Suprapubic skin (tissue), 4 donors: ENCODE measurements at regions not wholly inside any gene's neighbourhood (a gene's known extent, or its start where the extent isn't known, plus 50 kb on each side); places are given as distances from the start of the nearest gene placed in this dataset.

ENCODE experiments used
- DNase-seq, 2 donors: peaks; one replicate each; pipeline ENCODE4 v3.0.0-alpha.2; 2019; ENCODE audit warnings: low spot score in 2 of 2
- H3K27ac ChIP-seq: fragments of 200-600 bp; sonication (generic); one replicate; pipeline ENCODE4 v1.5.1; 2019
- H3K27me3 ChIP-seq: fragments of 200-600 bp; sonication (generic); one replicate; pipeline ENCODE4 v1.5.1; 2019
- H3K36me3 ChIP-seq: fragments of 200-600 bp; sonication (generic); one replicate; pipeline ENCODE4 v1.5.1; 2019
- H3K4me1 ChIP-seq: fragments of 200-600 bp; sonication (generic); one replicate; pipeline ENCODE4 v1.5.1; 2019
- H3K4me3 ChIP-seq: fragments of 200-600 bp; sonication (generic); one replicate; pipeline ENCODE4 v1.5.1; 2019; ENCODE audit warnings: mild to moderate bottlenecking
- H3K9me3 ChIP-seq: fragments of 200-600 bp; sonication (generic); one replicate; pipeline ENCODE4 v1.5.1; 2019
- EP300 ChIP-seq: sonication (generic); formaldehyde crosslinking; IDR thresholded peaks from one replicate; pipeline ENCODE4 v1.6.1; 2017; ENCODE audit warnings: antibody characterized with exemption
- POLR2A ChIP-seq, 2 donors: fragments of 450-650 bp; IDR thresholded peaks; one replicate each; pipeline ENCODE4 v1.6.1; 2017; ENCODE audit warnings: antibody characterized with exemption in 2 of 2, mild to moderate bottlenecking in 2 of 2, moderate library complexity in 2 of 2
- POLR2AphosphoS5 ChIP-seq, 3 donors: sonication (generic); formaldehyde crosslinking; IDR thresholded peaks; one replicate each; pipeline ENCODE4 v1.6.1; 2017; ENCODE audit warnings: antibody characterized with exemption in 3 of 3
- WGBS: methylation state at CpG from one replicate; pipeline ENCODE4 v1.1.5; 2018; 5-methylcytosine and 5-hydroxymethylcytosine counted together
- TF ChIP-seq, protein P1 (sequence below), 2 donors: fragments of 200-600 bp in 1 of 2; fragments of 450-650 bp in 1 of 2; sonication (generic) in 1 of 2; IDR thresholded peaks; one replicate each; pipeline ENCODE4 v1.5.1; 2016 to 2019; ENCODE audit warnings: antibody characterized with exemption in 2 of 2, mild to moderate bottlenecking in 1 of 2, moderate library complexity in 1 of 2

DNA sequence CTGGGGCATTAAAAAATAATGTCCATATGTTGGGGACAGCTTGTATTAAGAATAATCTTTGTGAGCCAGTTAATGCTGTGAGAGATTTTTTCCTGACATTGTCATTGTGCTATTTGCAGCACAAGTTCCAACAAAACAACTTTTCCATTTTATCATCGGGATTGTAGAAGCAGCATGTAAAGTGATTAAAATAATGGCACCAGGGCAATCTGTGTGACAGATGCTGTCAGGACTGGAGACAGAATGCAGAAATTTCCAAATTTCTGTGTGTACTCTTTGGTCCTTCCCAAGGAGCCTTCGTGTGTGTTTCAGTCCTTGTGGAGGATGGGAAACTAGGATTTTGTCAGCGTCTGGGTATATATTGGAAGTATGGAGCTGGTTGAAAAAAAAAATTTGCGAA lies 101.5 kb upstream of the LIMCH1 start:
- Histone ChIP-seq H3K27me3 (no peaks in the 10 kb centered on the region), H3K4me1 (peaks cover 25% of the 10 kb centered on the region), H3K4me3 (no peak overlapping the region), H3K36me3 (no peaks in the 10 kb centered on the region), H3K9me3 (no peaks in the 10 kb centered on the region), H3K27ac (no peak overlapping the region)
- WGBS, result 64% methylated on average over 4 of the region's 4 CpGs
- TF ChIP-seq, protein P1, sequence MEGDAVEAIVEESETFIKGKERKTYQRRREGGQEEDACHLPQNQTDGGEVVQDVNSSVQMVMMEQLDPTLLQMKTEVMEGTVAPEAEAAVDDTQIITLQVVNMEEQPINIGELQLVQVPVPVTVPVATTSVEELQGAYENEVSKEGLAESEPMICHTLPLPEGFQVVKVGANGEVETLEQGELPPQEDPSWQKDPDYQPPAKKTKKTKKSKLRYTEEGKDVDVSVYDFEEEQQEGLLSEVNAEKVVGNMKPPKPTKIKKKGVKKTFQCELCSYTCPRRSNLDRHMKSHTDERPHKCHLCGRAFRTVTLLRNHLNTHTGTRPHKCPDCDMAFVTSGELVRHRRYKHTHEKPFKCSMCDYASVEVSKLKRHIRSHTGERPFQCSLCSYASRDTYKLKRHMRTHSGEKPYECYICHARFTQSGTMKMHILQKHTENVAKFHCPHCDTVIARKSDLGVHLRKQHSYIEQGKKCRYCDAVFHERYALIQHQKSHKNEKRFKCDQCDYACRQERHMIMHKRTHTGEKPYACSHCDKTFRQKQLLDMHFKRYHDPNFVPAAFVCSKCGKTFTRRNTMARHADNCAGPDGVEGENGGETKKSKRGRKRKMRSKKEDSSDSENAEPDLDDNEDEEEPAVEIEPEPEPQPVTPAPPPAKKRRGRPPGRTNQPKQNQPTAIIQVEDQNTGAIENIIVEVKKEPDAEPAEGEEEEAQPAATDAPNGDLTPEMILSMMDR (IDR thresholded peaks at IDR 0.05), result no peak
- no peak for TF ChIP-seq POLR2A (IDR thresholded peaks at IDR 0.05)
- no peak for TF ChIP-seq POLR2AphosphoS5 (IDR thresholded peaks at IDR 0.05)
- TF ChIP-seq EP300, result no peak
- DNase-seq, result no peak

DNA sequence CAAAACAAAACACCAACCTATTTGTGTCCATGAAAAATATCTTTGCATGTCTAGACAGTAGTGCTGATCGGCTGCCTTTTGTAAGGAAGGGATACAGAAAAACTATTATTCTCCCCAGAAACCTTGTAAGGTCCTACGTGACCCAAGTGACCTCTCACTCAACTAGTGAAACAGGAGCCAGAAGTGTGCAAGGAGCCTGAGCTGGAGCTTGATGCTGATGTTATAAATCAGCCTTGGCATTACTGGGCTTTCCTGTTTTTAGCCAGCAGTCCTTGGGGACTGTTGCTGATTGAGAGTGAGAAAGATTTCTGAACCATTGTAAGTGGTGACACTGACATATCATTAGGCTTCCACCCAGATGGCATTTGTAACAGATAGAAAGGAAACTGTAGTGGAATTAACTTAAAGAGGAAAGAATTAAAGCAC lies 100.8 kb upstream of the LIMCH1 start:
- H3K36me3 ChIP-seq, result no peaks in the 10 kb centered on the region
- TF ChIP-seq POLR2A (IDR thresholded peaks at IDR 0.05) (no peak), EP300 (no peak), POLR2AphosphoS5 (IDR thresholded peaks at IDR 0.05) (no peak)
- TF ChIP-seq, protein P1 (IDR thresholded peaks at IDR 0.05), result no peak
- WGBS, result 36% methylated on average over 2 of the region's 2 CpGs
- H3K9me3 ChIP-seq, result no peaks in the 10 kb centered on the region
- no peaks in the 10 kb centered on the region for H3K27me3 ChIP-seq
- H3K4me1 ChIP-seq, result peaks cover 25% of the 10 kb centered on the region
- DNase-seq, result no peak
- H3K27ac ChIP-seq, result peak overlapping the region; percentile 27
- H3K4me3 ChIP-seq, result no peak overlapping the region

DNA sequence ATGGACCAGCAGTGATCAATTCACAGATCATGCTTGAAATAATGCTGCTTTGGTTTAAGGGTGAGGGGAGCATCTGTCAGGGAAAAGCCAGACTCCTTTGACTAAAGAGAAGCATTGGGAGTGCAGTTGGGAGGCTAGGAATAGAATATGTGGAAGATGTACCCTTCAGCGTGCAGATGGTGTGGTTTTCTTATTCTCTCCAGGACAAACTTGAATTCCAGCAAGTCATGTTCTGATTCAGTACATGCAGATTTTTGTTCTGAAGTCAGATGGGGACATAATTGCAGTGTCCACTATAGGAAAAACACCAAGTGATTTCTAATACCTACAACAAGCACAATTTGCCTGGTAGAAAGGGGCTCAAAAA lies 99.0 kb upstream of the LIMCH1 start:
- no peak overlapping the region for H3K4me3 ChIP-seq
- H3K4me1 ChIP-seq, result peaks cover 25% of the 10 kb centered on the region
- WGBS, result 76% methylated on average over 1 of the region's 1 CpG
- no peak for TF ChIP-seq POLR2AphosphoS5 (IDR thresholded peaks at IDR 0.05)
- TF ChIP-seq POLR2A (IDR thresholded peaks at IDR 0.05), result no peak
- TF ChIP-seq EP300, result no peak
- TF ChIP-seq, protein P1 (IDR thresholded peaks at IDR 0.05), result no peak
- DNase-seq, result no peak
- H3K27me3 ChIP-seq, result no peaks in the 10 kb centered on the region
- H3K27ac ChIP-seq, result peak overlapping the region; percentile 8
- no peaks in the 10 kb centered on the region for H3K9me3 ChIP-seq
- H3K36me3 ChIP-seq, result no peaks in the 10 kb centered on the region

DNA sequence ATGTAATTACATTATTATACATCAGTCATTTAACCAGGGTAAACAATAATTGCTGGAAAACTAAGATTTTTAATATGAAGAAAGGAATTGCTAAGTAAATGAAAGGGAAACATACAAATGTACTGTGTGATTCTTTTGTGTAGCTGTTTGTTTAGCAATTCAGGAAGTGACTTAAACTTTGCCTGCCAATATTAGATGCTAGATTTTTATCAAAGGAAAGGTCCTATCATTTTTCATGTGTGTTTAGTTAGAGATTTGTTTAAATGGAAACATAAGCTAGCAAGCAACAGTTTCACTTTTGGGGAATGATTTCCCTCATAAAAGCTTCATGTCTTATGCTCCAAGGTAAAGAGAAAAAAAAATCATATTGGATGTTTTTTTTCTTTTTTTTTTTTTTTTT lies 95.1 kb upstream of the LIMCH1 start:
- no peak overlapping the region for H3K4me3 ChIP-seq
- peaks cover 11% of the 10 kb centered on the region for H3K4me1 ChIP-seq
- no peaks in the 10 kb centered on the region for H3K36me3 ChIP-seq
- no peak for TF ChIP-seq POLR2AphosphoS5 (IDR thresholded peaks at IDR 0.05)
- no peak overlapping the region for H3K27ac ChIP-seq
- no peak for DNase-seq
- H3K9me3 ChIP-seq, result no peaks in the 10 kb centered on the region
- H3K27me3 ChIP-seq, result no peaks in the 10 kb centered on the region

DNA sequence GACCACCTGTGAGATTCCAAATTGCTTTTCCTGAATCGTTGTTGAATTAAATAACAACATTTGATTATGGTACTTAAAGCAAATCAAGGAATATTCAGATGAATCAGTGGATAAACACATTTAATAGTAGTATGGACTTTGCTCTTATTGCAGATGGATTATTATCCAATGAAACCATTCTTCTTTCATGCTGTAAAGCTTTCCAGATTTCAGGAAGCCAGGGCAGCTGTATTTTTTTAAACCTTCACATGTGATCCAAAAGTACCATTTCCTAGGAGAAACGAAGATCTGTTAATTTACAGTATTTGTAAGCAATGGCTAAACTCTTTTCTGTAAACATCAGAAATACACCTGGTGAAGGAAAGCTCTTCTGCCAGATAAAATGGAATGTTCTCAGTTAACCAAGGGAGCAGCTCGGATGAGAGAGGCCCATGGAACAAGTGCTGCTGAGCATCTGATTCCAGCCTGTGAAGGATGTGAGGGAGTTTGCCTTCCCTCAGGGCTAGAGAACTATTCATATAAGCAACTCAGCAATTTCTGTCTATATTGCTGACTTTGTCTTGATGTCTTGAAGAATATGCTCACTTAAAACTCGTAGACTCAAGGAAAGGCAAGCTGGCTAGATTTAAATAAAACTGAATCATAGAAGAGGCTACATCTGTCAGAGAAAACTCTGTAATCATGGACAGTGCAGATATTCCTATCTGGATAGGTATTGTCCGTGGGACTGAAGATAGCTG lies 94.4 kb upstream of the LIMCH1 start:
- H3K36me3 ChIP-seq, result no peaks in the 10 kb centered on the region
- no peak overlapping the region for H3K27ac ChIP-seq
- peaks cover 6% of the 10 kb centered on the region for H3K4me1 ChIP-seq
- 71% methylated on average over 5 of the region's 5 CpGs for WGBS
- H3K27me3 ChIP-seq, result no peaks in the 10 kb centered on the region
- H3K9me3 ChIP-seq, result no peaks in the 10 kb centered on the region
- DNase-seq, result no peak
- TF ChIP-seq, protein P1 (IDR thresholded peaks at IDR 0.05), result no peak
- TF ChIP-seq EP300 (no peak), POLR2AphosphoS5 (IDR thresholded peaks at IDR 0.05) (no peak), POLR2A (IDR thresholded peaks at IDR 0.05) (no peak)
- H3K4me3 ChIP-seq, result no peak overlapping the region

DNA sequence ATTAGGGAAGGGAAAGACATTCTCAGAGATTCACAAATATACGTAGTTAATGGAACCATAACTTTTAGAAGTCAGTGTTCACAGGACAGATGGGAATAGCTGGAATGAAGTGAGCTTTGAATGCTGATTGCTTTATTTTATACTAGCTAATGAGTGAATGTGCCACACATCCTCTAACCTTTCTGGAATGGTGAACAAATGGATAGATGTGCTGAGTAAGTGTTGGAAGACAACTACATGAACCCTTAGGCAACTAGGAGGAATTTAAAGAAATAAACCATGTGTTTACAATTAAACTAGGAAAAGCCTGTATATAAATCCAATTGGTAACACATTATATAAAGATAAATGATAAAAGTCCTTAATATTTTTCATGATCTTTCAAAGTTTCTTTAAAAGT lies 91.6 kb upstream of the LIMCH1 start:
- Histone ChIP-seq H3K4me1 (no peaks in the 10 kb centered on the region), H3K4me3 (no peak overlapping the region), H3K36me3 (no peaks in the 10 kb centered on the region), H3K9me3 (no peaks in the 10 kb centered on the region), H3K27me3 (no peaks in the 10 kb centered on the region), H3K27ac (no peak overlapping the region)
- no peak for TF ChIP-seq EP300
- no peak for TF ChIP-seq POLR2AphosphoS5 (IDR thresholded peaks at IDR 0.05)
- TF ChIP-seq, protein P1 (IDR thresholded peaks at IDR 0.05), result no peak
- no peak for DNase-seq
- 91% methylated on average over 1 of the region's 1 CpG for WGBS
